ENCODE measurements at regions not wholly inside any gene's neighbourhood (a gene's known extent, or its start where the extent isn't known, plus 50 kb on each side); places are given as distances from the start of the nearest gene placed in this dataset.

GRCh38 chr7:15834446-15834845 lies 148.0 kb upstream of the MEOX2 start:
- no peak for TF ChIP-seq CTCF (IDR thresholded peaks at IDR 0.05)
- no peak for TF ChIP-seq POLR2A (IDR thresholded peaks at IDR 0.05)

All from vagina (tissue), 2 donors.